Uterus (tissue), 3 donors: ENCODE measurements at regions not wholly inside any gene's neighbourhood (a gene's known extent, or its start where the extent isn't known, plus 50 kb on each side); places are given as distances from the start of the nearest gene placed in this dataset.

Experiments used
- DNase-seq, 2 donors: peaks; one replicate each; pipeline ENCODE4 v3.0.0-alpha.2; 2019 to 2020
- H3K27ac ChIP-seq, 2 donors: fragments of 200-600 bp; sonication (generic); 1 replicate in 1 of 2; 2 replicates in 1 of 2; pipeline ENCODE4 v1.5.1; 2016 to 2018
- H3K27me3 ChIP-seq, 2 donors: fragments of 200-600 bp; sonication (generic); one replicate each; pipeline ENCODE4 v1.5.1; 2018 to 2019; ENCODE audit warnings: control low read depth in 1 of 2
- H3K36me3 ChIP-seq, 2 donors: fragments of 200-600 bp; sonication (generic); one replicate each; pipeline ENCODE4 v1.5.1; 2019; ENCODE audit warnings: control low read depth in 1 of 2
- H3K4me1 ChIP-seq, 2 donors: fragments of 200-600 bp; sonication (generic); one replicate each; pipeline ENCODE4 v1.5.1; 2018 to 2019; ENCODE audit warnings: control low read depth in 1 of 2
- H3K4me3 ChIP-seq, 2 donors: fragments of 200-600 bp; sonication (generic); 1 replicate in 1 of 2; 2 replicates in 1 of 2; pipeline ENCODE4 v1.5.1; 2018 to 2019; ENCODE audit warnings: mild to moderate bottlenecking in 1 of 2
- H3K9me3 ChIP-seq, 2 donors: fragments of 200-600 bp; sonication (generic); one replicate each; pipeline ENCODE4 v1.5.1; 2019; ENCODE audit warnings: control low read depth in 1 of 2
- CTCF ChIP-seq, 4 experiments: fragments of 200-600 bp in 2 of 4; fragments of 450-650 bp in 2 of 4; sonication (generic) in 2 of 4; IDR thresholded peaks; one replicate each; pipeline ENCODE4 v1.5.1; 2016 to 2019; ENCODE audit warnings: antibody characterized with exemption in 4 of 4, mild to moderate bottlenecking in 2 of 4, moderate library complexity in 1 of 4
- POLR2A ChIP-seq, 2 donors: fragments of 450-650 bp; IDR thresholded peaks; one replicate each; pipeline ENCODE4 v1.6.1; 2016; ENCODE audit warnings: antibody characterized with exemption in 2 of 2, mild to moderate bottlenecking in 1 of 2, moderate library complexity in 1 of 2
- intact Hi-C: fragments of 100-400 bp; cut with DNase I; formaldehyde crosslinking; loops from one replicate; pipeline ENCODE4 v1.15.1; 2023; ENCODE audit warnings: low total_unique reads
- donor health status: DM: yes; HTN: yes; CAD: no.

GRCh38 chr14:61122862-61123261, 141.8 kb downstream of the SLC38A6 start:
- Histone ChIP-seq H3K27ac (no peak overlapping the region), H3K4me1 (no peaks in the 10 kb centered on the region), H3K27me3 (no peaks in the 10 kb centered on the region), H3K9me3 (no peaks in the 10 kb centered on the region), H3K36me3 (no peaks in the 10 kb centered on the region), H3K4me3 (no peak overlapping the region)
- no peak for DNase-seq
- no peak for TF ChIP-seq CTCF (IDR thresholded peaks at IDR 0.05)
- TF ChIP-seq POLR2A (IDR thresholded peaks at IDR 0.05) = no peak
- intact Hi-C loops = no loop called here

GRCh38 chr14:61121355-61121787, 140.3 kb downstream of the SLC38A6 start:
- TF ChIP-seq CTCF (IDR thresholded peaks at IDR 0.05) (no peak), POLR2A (IDR thresholded peaks at IDR 0.05) (no peak)
- H3K36me3 ChIP-seq = no peaks in the 10 kb centered on the region
- H3K4me3 ChIP-seq = no peak overlapping the region
- H3K9me3 ChIP-seq = no peaks in the 10 kb centered on the region
- no peaks in the 10 kb centered on the region for H3K4me1 ChIP-seq
- no peak for DNase-seq
- H3K27me3 ChIP-seq = no peaks in the 10 kb centered on the region
- H3K27ac ChIP-seq = no peak overlapping the region
- intact Hi-C loops = no loop called here

GRCh38 chr14:61120576-61120975, 139.5 kb downstream of the SLC38A6 start:
- Histone ChIP-seq H3K27me3 (no peaks in the 10 kb centered on the region), H3K36me3 (no peaks in the 10 kb centered on the region), H3K9me3 (no peaks in the 10 kb centered on the region), H3K4me3 (no peak overlapping the region), H3K27ac (no peak overlapping the region), H3K4me1 (no peaks in the 10 kb centered on the region)
- TF ChIP-seq CTCF (IDR thresholded peaks at IDR 0.05) = no peak
- no peak for TF ChIP-seq POLR2A (IDR thresholded peaks at IDR 0.05)
- DNase-seq = no peak
- intact Hi-C loops = no loop called here

- H3K9me3 ChIP-seq = no peaks in the 10 kb centered on the region
- intact Hi-C loops = no loop called here
Observed at GRCh38 chr14:61119006-61119405, 138.0 kb downstream of the SLC38A6 start.

GRCh38 chr14:61116369-61116768, 135.3 kb downstream of the SLC38A6 start:
- TF ChIP-seq POLR2A (IDR thresholded peaks at IDR 0.05) = no peak
- TF ChIP-seq CTCF (IDR thresholded peaks at IDR 0.05) = no peak
- no peaks in the 10 kb centered on the region for H3K36me3 ChIP-seq
- no peak overlapping the region for H3K27ac ChIP-seq
- DNase-seq = no peak
- intact Hi-C loops = no loop called here
- H3K27me3 ChIP-seq = no peaks in the 10 kb centered on the region
- no peak overlapping the region for H3K4me3 ChIP-seq
- H3K9me3 ChIP-seq = no peaks in the 10 kb centered on the region
- no peaks in the 10 kb centered on the region for H3K4me1 ChIP-seq

More at GRCh38 chr14:61119006-61119405, 138.0 kb downstream of the SLC38A6 start:
- TF ChIP-seq CTCF (IDR thresholded peaks at IDR 0.05) (no peak), POLR2A (IDR thresholded peaks at IDR 0.05) (no peak)
- Histone ChIP-seq H3K36me3 (no peaks in the 10 kb centered on the region), H3K4me3 (no peak overlapping the region), H3K27me3 (no peaks in the 10 kb centered on the region), H3K4me1 (no peaks in the 10 kb centered on the region), H3K27ac (no peak overlapping the region)
- no peak for DNase-seq
